Stimulated activated memory B cell treated with anti-CD40 and anti-IgM and Interleukin-4, amounts not matched to agents 10 μg/mL and 1 μg/mL and 100 μg/mL, for 72 hours (primary cell): ENCODE measurements at regions not wholly inside any gene's neighbourhood (a gene's known extent, or its start where the extent isn't known, plus 50 kb on each side); places are given as distances from the start of the nearest gene placed in this dataset.
A peak's percentile ranks its signal among the peaks of the same experiment; 100 is the strongest.
"Not testable (repeated sequence)": the region's sequence is repeated elsewhere in the genome, so short reads cannot be mapped to it uniquely, and the experiment has no call there.

Experiments
- ATAC-seq: fragments of 150-1000 bp; cut with Tn5 transposase; 2 replicates; pipeline ENCODE4 v1.10.0; 2021
- H3K27ac Mint-ChIP-seq: one replicate; pipeline ENCODE4 v1.8.0; 2022; ENCODE audit warnings: mild to moderate bottlenecking, mixed read lengths
- H3K27me3 Mint-ChIP-seq: one replicate; pipeline ENCODE4 v1.8.0; 2022; ENCODE audit warnings: mixed read lengths
- H3K36me3 Mint-ChIP-seq: one replicate; pipeline ENCODE4 v1.8.0; 2022; ENCODE audit warnings: mixed read lengths
- H3K4me1 Mint-ChIP-seq: one replicate; pipeline ENCODE4 v1.8.0; 2022; ENCODE audit warnings: mixed read lengths
- H3K4me3 Mint-ChIP-seq: one replicate; pipeline ENCODE4 v1.8.0; 2022; ENCODE audit warnings: mild to moderate bottlenecking, moderate library complexity, mixed read lengths
- H3K9me3 Mint-ChIP-seq: one replicate; pipeline ENCODE4 v1.8.0; 2022; ENCODE audit warnings: mixed read lengths

GRCh38 chr2:75833386-75833785 is 122.7 kb upstream of the GCFC2 start:
- Mint-ChIP-seq H3K9me3 (peaks cover 3% of the 10 kb centered on the region), H3K27me3 (no peaks in the 10 kb centered on the region), H3K36me3 (no peaks in the 10 kb centered on the region), H3K27ac (no peak overlapping the region), H3K4me1 (no peaks in the 10 kb centered on the region), H3K4me3 (no peak overlapping the region)
- no peak for ATAC-seq

- no peak for ATAC-seq
- peaks cover 7% of the 10 kb centered on the region for H3K9me3 Mint-ChIP-seq
These were observed 118.1 kb upstream of the GCFC2 start for GRCh38 chr2:75828826-75829225.

GRCh38 chr2:75823515-75823914 is 112.8 kb upstream of the GCFC2 start:
- H3K4me1 Mint-ChIP-seq, H3K4me3 Mint-ChIP-seq, ATAC-seq, H3K27me3 Mint-ChIP-seq, H3K27ac Mint-ChIP-seq, H3K9me3 Mint-ChIP-seq, H3K36me3 Mint-ChIP-seq: not testable (repeated sequence)

More at GRCh38 chr2:75828826-75829225, 118.1 kb upstream of the GCFC2 start:
- H3K4me3 Mint-ChIP-seq = no peak overlapping the region
- H3K27ac Mint-ChIP-seq = no peak overlapping the region
- no peaks in the 10 kb centered on the region for H3K27me3 Mint-ChIP-seq
- no peaks in the 10 kb centered on the region for H3K36me3 Mint-ChIP-seq
- H3K4me1 Mint-ChIP-seq = no peaks in the 10 kb centered on the region

GRCh38 chr2:75822336-75822735 is 111.6 kb upstream of the GCFC2 start:
- H3K4me3 Mint-ChIP-seq = no peak overlapping the region
- no peak for ATAC-seq
- no peaks in the 10 kb centered on the region for H3K36me3 Mint-ChIP-seq
- no peak overlapping the region for H3K27ac Mint-ChIP-seq
- H3K4me1 Mint-ChIP-seq = no peaks in the 10 kb centered on the region
- peaks cover 7% of the 10 kb centered on the region for H3K9me3 Mint-ChIP-seq
- peaks cover 9% of the 10 kb centered on the region for H3K27me3 Mint-ChIP-seq

DNA sequence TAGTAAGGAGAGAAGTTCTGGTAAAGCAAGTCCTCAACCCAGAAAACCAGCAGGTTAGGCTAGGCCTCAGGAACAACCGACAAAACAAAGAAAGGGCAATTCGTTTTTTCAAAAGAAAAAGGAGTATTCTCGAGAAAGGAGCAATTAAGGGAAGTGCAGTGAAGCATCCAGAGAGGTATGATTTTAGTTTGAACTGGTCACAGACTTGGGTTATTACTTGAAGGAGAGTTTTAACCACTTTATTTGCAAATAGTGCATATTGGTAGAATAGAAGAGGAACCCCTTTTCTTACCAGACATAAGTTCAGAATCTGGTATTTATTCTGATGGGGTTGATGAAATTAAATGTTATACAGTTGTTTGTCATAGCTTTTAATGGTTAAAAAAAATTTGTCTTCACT is 110.0 kb upstream of the GCFC2 start:
- H3K9me3 Mint-ChIP-seq = peaks cover 7% of the 10 kb centered on the region
- peaks cover 9% of the 10 kb centered on the region for H3K27me3 Mint-ChIP-seq
- H3K36me3 Mint-ChIP-seq = no peaks in the 10 kb centered on the region
- no peak overlapping the region for H3K4me3 Mint-ChIP-seq
- no peaks in the 10 kb centered on the region for H3K4me1 Mint-ChIP-seq
- ATAC-seq = no peak
- no peak overlapping the region for H3K27ac Mint-ChIP-seq

DNA sequence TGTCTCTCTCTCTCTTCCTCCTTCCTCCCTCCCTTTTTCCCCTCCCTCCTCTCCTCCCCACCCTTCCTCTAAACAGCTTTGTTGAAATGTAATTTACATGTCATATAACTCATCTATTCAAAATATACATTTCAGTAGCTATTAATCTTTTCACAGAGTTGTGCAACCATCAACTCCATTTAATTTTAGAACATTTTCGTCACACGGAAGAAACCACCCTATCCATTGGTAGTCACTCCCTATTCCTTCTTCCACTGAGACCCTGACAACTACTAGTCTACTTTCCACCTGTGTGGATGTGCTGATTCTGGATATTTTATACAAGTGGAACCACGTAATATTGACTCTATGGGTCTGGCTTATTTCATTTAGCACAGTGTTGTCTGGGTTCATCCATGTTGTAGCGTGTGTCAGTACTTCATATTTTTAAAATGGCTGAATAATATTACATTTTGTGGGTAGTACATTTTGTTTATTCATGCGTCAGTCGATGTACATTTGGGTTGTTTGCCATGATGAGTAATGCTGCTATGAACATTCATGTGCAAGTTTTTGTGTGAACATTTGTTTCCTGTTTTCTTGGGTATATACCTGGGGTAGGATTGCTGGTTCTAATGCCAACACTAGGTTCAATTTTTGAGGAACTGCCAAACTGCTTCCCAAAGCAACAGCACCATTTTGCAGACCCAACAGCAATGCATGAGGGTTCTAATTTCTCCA is 100.1 kb upstream of the GCFC2 start:
- Mint-ChIP-seq H3K27me3 (no peaks in the 10 kb centered on the region), H3K27ac (no peak overlapping the region), H3K36me3 (no peaks in the 10 kb centered on the region), H3K9me3 (no peaks in the 10 kb centered on the region), H3K4me3 (no peak overlapping the region), H3K4me1 (no peaks in the 10 kb centered on the region)
- no peak for ATAC-seq

DNA sequence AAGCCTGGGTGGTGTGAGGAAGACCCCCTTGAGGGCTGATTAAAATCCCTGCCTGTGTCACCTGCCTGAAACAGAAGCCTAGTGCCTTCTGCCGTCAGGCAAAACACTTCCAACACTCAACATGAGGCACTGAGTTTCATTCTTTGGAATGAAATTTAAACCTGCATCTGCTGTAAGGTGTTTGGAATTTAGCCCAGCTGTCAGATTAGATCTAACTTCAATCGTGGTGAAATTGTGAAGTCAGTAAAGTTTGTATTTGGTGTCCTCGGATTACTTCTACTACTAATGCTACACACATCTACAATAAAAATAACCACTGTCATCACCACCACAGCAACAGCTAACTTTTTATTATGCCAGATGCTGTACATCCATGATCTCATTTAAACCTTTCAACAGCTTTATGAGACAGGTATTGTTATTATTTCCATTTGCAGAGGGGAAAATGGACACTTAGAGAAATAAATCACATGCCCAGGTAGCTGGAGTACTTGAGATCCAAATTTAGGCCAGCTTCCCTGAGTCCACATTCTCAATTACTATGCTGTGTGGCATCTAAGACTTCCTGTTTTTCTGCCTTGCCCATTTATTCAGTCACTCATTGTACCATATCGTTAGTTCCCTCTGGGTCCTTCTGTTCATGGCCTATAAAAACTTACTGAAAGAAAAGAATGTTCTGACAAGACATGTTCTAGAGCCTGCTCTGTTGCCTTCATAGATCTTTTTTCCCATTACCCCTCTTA is 98.2 kb upstream of the GCFC2 start:
- no peak overlapping the region for H3K27ac Mint-ChIP-seq

DNA sequence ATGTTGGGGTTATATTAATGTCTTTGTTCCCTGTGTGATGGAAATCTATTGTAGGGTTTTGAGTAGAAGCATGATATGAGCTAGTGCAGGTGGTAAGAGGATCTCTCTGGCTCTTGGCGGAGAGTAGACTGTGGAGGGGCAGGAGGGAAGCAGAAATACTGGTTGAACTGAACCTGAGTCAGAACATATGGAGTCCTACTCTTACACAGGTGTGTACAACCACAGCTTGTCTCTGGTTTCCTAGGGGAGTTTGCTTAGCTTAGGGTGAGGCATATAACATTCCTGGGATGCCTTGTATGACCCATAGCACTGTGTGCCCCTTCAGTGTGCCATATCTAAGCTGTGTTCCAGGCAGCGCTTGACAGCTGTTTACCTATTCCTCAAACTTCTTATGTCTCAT is 97.3 kb upstream of the GCFC2 start:
- Mint-ChIP-seq H3K4me3 (no peak overlapping the region), H3K9me3 (no peaks in the 10 kb centered on the region), H3K4me1 (no peaks in the 10 kb centered on the region), H3K27me3 (no peaks in the 10 kb centered on the region), H3K27ac (no peak overlapping the region), H3K36me3 (no peaks in the 10 kb centered on the region)
- ATAC-seq = peak; percentile 36

More for the DNA sequence above, 98.2 kb upstream of the GCFC2 start:
- Mint-ChIP-seq H3K36me3 (no peaks in the 10 kb centered on the region), H3K4me1 (no peaks in the 10 kb centered on the region), H3K9me3 (no peaks in the 10 kb centered on the region), H3K4me3 (no peak overlapping the region), H3K27me3 (no peaks in the 10 kb centered on the region)
- ATAC-seq = no peak

DNA sequence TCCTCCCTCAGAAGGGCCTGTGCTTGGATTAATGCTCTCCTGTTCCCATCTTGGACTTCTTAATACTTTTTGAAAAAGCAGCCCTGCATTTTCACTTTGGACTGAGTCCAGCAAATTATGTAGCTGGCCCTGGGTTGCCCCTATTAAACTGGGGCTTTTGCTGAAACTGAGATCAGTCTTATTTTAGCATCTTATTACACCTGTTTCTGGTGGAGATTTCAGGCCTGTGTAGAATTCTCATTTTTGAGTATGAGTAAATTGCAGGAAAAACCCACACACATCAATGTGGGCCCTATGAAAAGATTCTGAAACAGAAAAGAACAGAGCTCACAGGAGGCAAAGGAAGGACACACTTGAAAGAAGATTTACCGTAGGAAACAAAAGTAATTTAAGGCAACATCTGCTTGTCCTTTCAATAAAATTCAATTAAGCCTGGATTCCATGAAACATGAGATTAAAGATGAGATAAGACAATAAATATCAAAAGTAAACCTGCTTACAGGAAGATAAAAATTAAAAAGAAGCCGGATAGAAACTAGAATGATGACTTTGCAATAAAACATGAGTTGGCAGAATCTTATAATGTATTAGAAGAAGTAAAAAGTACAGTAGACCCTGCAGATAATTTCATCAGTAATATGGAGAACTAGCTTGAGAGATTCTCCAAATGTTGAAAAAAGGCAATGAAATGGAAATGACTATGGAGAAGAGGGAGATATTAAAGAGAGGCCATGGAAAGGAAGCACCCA is 90.7 kb upstream of the GCFC2 start:
- Mint-ChIP-seq H3K27ac (no peak overlapping the region), H3K4me3 (no peak overlapping the region), H3K36me3 (no peaks in the 10 kb centered on the region), H3K27me3 (peaks cover 8% of the 10 kb centered on the region), H3K9me3 (no peaks in the 10 kb centered on the region), H3K4me1 (no peaks in the 10 kb centered on the region)
- ATAC-seq = no peak

- Mint-ChIP-seq H3K27me3 (peaks cover 10% of the 10 kb centered on the region), H3K36me3 (no peaks in the 10 kb centered on the region), H3K4me3 (no peak overlapping the region), H3K9me3 (no peaks in the 10 kb centered on the region), H3K4me1 (no peaks in the 10 kb centered on the region), H3K27ac (no peak overlapping the region)
- peak; percentile 21 for ATAC-seq
These were observed 89.7 kb upstream of the GCFC2 start for GRCh38 chr2:75800456-75800855.

- H3K4me3 Mint-ChIP-seq = no peak overlapping the region
- ATAC-seq = peak; percentile 49
- H3K27me3 Mint-ChIP-seq = peaks cover 10% of the 10 kb centered on the region
- no peaks in the 10 kb centered on the region for H3K9me3 Mint-ChIP-seq
- H3K36me3 Mint-ChIP-seq = no peaks in the 10 kb centered on the region
- no peak overlapping the region for H3K27ac Mint-ChIP-seq
- no peaks in the 10 kb centered on the region for H3K4me1 Mint-ChIP-seq
These were observed 89.1 kb upstream of the GCFC2 start for GRCh38 chr2:75799859-75800258.

DNA sequence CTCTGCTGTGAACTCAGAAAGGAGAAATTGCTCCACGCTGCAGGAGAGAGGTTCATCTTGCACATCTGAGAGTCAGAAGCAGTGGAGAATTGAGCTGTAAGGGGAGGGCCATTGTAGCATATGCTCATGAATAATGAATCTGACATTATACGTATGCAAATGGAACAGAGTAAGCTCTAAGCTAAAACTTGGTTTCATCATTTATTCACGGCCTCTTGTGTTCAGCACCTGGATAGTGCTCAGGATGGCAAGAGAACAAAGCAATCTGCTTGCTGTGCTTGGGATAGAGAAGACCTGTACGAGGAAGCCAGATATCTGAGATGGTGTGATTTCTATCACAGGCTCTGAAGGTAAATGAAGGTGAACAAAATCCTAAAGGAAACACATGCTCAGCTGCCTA is 87.9 kb upstream of the GCFC2 start:
- ATAC-seq = no peak
- no peaks in the 10 kb centered on the region for H3K9me3 Mint-ChIP-seq
- no peaks in the 10 kb centered on the region for H3K36me3 Mint-ChIP-seq
- no peak overlapping the region for H3K4me3 Mint-ChIP-seq
- H3K27ac Mint-ChIP-seq = no peak overlapping the region
- H3K27me3 Mint-ChIP-seq = peaks cover 10% of the 10 kb centered on the region
- no peaks in the 10 kb centered on the region for H3K4me1 Mint-ChIP-seq

- H3K9me3 Mint-ChIP-seq = no peaks in the 10 kb centered on the region
- peaks cover 16% of the 10 kb centered on the region for H3K27me3 Mint-ChIP-seq
- no peak for ATAC-seq
- H3K4me3 Mint-ChIP-seq = no peak overlapping the region
- H3K27ac Mint-ChIP-seq = no peak overlapping the region
- H3K36me3 Mint-ChIP-seq = no peaks in the 10 kb centered on the region
- H3K4me1 Mint-ChIP-seq = no peaks in the 10 kb centered on the region
These were observed 82.3 kb upstream of the GCFC2 start for GRCh38 chr2:75792996-75793395.

- ATAC-seq = peak; percentile 6
- Mint-ChIP-seq H3K27me3 (peaks cover 23% of the 10 kb centered on the region), H3K4me3 (no peak overlapping the region)
These were observed 81.4 kb upstream of the GCFC2 start for GRCh38 chr2:75792146-75792545.

DNA sequence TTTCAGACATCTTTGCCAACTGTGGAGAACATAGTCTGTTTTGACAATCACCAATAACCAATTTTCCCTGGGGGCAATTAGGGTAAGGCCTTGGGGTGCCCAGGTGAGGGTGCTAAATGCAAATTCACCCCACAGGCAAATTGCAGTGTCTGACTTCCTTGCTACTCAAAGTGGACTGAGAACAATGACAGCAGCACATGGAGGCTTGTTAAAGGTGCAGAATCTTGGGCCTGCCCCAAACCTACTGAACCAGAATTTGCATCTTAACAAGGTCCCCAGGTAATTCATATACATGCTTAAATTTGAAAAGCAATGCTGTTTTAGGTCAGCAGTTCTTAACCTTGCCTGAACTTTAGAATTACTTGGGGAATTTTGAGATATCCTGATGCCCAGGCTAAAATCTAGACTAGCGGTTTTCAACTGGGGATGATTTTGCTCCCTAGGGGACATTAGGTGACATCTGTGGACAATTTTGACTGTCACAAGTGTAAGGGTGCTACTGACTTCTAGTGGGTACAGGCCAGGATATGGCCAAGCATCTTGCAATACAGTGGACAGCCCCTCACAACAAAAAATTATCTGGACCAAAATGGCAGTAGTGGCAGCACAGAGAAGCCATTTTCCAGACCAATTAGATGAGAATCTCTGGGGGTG is 80.2 kb upstream of the GCFC2 start:
- Mint-ChIP-seq H3K27me3 (peaks cover 16% of the 10 kb centered on the region), H3K27ac (no peak overlapping the region), H3K9me3 (no peaks in the 10 kb centered on the region), H3K4me3 (no peak overlapping the region), H3K4me1 (peaks cover 6% of the 10 kb centered on the region), H3K36me3 (no peaks in the 10 kb centered on the region)
- no peak for ATAC-seq

More at GRCh38 chr2:75792146-75792545, 81.4 kb upstream of the GCFC2 start:
- Mint-ChIP-seq H3K9me3 (no peaks in the 10 kb centered on the region), H3K27ac (no peak overlapping the region), H3K36me3 (no peaks in the 10 kb centered on the region), H3K4me1 (peaks cover 6% of the 10 kb centered on the region)
